ENCODE measurements at regions not wholly inside any gene's neighbourhood (a gene's known extent, or its start where the extent isn't known, plus 50 kb on each side); places are given as distances from the start of the nearest gene placed in this dataset.
A peak's percentile ranks its signal among the peaks of the same experiment; 100 is the strongest.

DNA sequence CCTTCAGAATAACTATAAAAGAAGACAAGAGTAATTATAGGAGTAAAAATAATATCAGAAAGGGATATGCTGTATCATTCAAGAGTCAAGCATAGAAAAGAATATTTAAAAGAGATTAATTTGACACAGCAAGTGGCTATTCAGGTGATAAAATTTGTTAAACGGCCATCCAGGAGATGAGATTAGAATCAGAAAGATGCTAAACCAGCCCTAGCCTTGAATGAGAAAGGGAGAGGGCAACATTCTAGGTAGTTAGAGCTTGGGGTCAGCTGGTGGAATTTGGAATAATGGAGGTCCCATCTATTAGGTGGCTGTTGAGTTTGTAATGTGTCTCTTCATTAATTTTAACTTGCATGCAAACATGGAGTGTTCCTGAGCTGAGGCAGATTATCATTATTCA, 350.5 kb upstream of the PABPC4L start (continued):
- TF ChIP-seq REST (IDR thresholded peaks at IDR 0.05; ENCODE audit: unreplicated experiment) = no peak
- TF ChIP-seq POLR2AphosphoS5 (IDR thresholded peaks at IDR 0.05; ENCODE audit: low read depth) = 0 out of 2 replicates have a peak, but pooled peaks have one; percentile 26
- no peak for TF ChIP-seq ZNF331 (CRISPR knock-in tag; IDR thresholded peaks at IDR 0.05; ENCODE audit: low read depth)
- no peak for TF ChIP-seq JUNB (IDR thresholded peaks at IDR 0.05; ENCODE audit: unreplicated experiment)
- TF ChIP-seq NANOG (IDR thresholded peaks at IDR 0.05; ENCODE audit: borderline replicate concordance) = peak; percentile 99
- TF ChIP-seq, protein P1, sequence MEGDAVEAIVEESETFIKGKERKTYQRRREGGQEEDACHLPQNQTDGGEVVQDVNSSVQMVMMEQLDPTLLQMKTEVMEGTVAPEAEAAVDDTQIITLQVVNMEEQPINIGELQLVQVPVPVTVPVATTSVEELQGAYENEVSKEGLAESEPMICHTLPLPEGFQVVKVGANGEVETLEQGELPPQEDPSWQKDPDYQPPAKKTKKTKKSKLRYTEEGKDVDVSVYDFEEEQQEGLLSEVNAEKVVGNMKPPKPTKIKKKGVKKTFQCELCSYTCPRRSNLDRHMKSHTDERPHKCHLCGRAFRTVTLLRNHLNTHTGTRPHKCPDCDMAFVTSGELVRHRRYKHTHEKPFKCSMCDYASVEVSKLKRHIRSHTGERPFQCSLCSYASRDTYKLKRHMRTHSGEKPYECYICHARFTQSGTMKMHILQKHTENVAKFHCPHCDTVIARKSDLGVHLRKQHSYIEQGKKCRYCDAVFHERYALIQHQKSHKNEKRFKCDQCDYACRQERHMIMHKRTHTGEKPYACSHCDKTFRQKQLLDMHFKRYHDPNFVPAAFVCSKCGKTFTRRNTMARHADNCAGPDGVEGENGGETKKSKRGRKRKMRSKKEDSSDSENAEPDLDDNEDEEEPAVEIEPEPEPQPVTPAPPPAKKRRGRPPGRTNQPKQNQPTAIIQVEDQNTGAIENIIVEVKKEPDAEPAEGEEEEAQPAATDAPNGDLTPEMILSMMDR (conservative IDR thresholded peaks at IDR 0.05; ENCODE audit: low read depth in 2 of 2) = no peak
- 0 out of 2 replicates have a peak, but pooled peaks have one; percentile 30 for TF ChIP-seq ZNF114 (CRISPR knock-in tag; IDR thresholded peaks at IDR 0.05)

DNA sequence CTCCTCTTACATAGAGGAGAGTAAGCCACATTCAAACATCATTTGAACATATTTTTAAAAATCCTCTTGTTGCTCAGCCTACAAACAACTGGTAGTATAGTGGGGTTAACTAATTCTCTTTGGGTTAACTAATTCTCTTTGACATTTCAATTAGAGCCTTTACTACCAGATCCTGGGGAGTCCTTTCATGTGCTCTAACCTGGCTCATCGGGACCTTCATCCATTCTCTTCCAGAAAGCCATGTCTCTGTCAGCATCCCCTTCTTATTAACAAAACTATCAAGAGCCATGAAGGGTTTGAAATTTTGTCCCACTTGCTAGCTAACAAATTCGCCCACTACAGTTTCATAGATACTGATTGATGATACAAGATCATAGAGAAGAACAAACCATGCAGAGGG, 349.8 kb upstream of the PABPC4L start:
- Histone ChIP-seq H3K36me3 (ENCODE audit: insufficient read depth) (0 out of 2 replicates have a peak, but pooled peaks cover 6% of the 10 kb centered on the region), H2AFZ (no peak overlapping the region), H4K20me1 (replicated peaks; ENCODE audit: insufficient read depth) (no peaks in the 10 kb centered on the region), H3K79me2 (replicated peaks; ENCODE audit: insufficient read depth) (no peaks in the 10 kb centered on the region), H3K4me3 (peak overlapping the region; percentile 11), H3K4me2 (peak overlapping the region; percentile 53), H3K27me3 (ENCODE audit: insufficient read depth) (no peaks in the 10 kb centered on the region), H3F3A (replicated peaks; ENCODE audit: low read depth) (no peaks in the 10 kb centered on the region), H3K4me1 (ENCODE audit: insufficient read depth) (peaks cover 37% of the 10 kb centered on the region), H3K27ac (ENCODE audit: low read depth) (no peak overlapping the region), H3K9me2 (ENCODE audit: insufficient read depth) (no peaks in the 10 kb centered on the region)
- H3K36me3 Mint-ChIP-seq (ENCODE audit: low read depth) = peaks cover 53% of the 10 kb centered on the region
- TF ChIP-seq STAT1 (IDR thresholded peaks at IDR 0.05; ENCODE audit: unreplicated experiment) (no peak), JUNB (IDR thresholded peaks at IDR 0.05; ENCODE audit: unreplicated experiment) (no peak), NANOG (IDR thresholded peaks at IDR 0.05; ENCODE audit: borderline replicate concordance) (0 out of 2 replicates have a peak, but pooled peaks have one; percentile 39), ZNF114 (CRISPR knock-in tag; IDR thresholded peaks at IDR 0.05) (no peak), CREB1 (CRISPR knock-in tag; IDR thresholded peaks at IDR 0.05; ENCODE audit: low read depth) (no peak)
- H3K9me3 Mint-ChIP-seq = peaks cover 39% of the 10 kb centered on the region
- H3K4me3 Mint-ChIP-seq = no peak overlapping the region
- H3K4me1 Mint-ChIP-seq = peaks cover 28% of the 10 kb centered on the region
- DNase-seq (ENCODE audit: low spot score) (peak; percentile 20), ATAC-seq (peak; percentile 81)
- no peak overlapping the region for H3K27ac Mint-ChIP-seq
- H3K27me3 Mint-ChIP-seq (ENCODE audit: insufficient read depth, low read depth, poor library complexity) = no peaks in the 10 kb centered on the region
